NCI-H446 (cell line): ENCODE measurements at regions not wholly inside any gene's neighbourhood (a gene's known extent, or its start where the extent isn't known, plus 50 kb on each side); places are given as distances from the start of the nearest gene placed in this dataset.

Experiments used
- DNase-seq, 2 experiments: peaks; one replicate each; lab custom pipeline; 2025; lab: John Stamatoyannopoulos, UW

DNA sequence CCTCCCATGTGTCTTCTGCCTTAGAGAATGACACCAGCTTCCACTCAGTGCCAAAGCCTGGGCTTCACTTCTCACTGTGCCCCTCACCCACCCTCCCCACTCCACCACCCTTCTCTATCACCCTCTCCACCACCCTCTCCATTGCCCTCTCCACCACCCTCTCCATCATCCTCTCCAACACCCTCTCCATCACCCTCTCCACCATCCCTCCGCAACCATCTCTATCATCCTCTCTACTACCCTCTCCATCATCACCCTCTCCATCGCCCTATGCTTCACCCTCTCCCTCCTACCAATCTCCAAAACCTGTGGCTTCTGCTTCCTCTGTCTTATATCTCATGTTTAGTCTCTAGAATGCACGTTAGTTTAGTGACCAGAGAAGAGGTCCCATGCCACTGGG, 91.0 kb upstream of the TMEM72 start:
- DNase-seq, result no peak

DNA sequence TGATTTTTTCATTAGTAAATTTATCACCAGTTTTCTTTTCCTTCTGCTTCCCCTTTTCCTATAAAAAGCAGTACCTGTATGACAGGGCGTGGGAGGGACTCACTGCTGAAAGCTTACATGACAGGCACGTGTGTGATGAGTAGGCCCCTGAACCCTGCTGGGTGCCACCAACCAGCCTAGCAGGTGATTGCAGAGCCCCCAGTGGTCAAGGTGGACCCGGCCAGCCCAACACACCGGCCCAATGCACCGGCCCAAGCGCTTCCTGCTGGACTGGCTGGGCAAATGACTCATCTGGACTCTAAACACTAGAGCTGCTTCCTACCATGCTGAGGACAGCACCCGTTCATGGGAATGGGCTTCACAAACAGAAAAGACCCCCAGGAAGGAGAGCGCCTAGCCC, 89.8 kb upstream of the TMEM72 start:
- DNase-seq, result no peak

DNA sequence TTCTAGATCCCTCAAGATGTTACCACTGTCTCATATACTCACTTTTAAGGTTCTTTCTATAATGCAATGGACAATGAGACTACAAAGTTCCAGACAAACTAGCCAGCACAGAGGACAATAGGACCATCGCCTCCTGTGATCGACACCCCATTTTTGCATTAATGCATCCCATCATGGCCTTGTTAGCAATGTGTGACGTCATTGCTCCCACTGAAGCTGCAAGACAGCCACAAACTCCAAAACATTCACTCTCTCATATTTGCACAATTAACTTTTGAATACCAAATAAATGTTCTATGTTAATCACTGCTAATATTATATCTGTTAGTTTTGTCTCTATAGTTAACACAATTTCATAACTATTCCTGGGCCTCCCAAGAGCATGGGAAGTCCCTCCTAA, 88.8 kb upstream of the TMEM72 start:
- no peak for DNase-seq

DNA sequence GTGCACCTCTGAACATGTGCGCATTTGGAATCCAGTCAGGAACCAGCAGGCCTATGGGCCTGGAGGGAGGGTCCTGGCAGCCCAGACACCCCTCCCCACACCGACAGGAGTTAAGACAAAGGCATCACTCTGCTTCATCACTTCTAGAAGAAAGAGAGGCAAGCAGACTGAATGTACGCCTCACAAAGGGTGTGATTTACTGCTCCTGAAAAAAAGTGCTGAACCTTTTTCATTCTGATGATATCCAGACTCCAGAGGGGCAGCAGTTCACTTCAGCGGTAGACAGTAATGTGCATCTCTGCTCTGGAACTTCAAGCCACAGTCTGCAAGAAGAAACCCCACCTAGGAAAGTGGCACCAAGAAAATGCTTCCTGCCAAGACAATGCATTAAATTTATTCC, 88.2 kb upstream of the TMEM72 start:
- DNase-seq, result no peak

DNA sequence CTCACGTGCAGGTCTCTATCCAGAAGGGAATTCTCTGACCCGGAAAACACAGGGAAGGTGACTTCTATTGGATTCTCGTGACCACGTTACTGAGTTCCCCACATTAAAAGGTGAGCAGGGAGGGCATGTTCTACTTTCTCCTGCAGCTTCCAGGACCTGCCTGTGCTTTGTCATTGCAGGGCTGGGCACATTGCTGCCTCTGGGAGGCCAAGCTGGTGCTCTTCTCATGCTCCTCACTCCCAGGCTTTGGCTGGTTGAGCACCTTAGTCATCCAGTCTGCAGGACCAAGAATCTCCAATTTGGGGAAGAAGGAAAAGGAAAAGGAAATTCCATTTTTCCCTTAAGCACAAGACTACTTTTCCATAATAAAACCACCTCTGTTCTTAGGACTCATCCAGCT, 86.5 kb upstream of the TMEM72 start:
- no peak for DNase-seq

DNA sequence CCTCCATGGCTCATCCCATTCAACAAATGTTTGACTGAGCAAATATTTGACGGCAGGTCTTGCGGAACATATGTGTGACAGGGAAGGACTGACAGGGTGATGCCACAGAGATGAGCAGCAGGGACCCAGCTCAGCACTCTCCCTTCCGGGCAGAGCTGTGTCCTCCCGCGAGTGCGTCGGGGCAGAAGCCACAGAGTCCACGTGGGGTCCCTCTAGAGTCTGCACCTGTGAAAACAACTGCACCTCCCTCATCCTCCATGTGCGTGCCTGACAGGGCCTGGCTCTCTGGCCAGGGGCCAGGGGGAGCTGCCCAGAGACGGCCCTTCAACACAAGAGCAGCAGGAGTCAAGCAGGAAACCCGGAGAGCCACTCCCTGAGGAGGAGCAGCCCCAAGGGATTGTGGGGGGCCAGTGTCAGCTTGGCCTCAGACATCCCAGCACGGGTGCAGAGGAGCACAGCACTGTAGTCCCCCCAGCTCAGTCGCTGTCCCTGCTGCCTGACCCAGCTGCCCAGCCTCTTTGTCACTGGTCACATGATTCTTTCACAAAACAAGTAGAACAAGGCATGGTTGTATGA, 83.6 kb upstream of the TMEM72 start:
- no peak for DNase-seq

DNA sequence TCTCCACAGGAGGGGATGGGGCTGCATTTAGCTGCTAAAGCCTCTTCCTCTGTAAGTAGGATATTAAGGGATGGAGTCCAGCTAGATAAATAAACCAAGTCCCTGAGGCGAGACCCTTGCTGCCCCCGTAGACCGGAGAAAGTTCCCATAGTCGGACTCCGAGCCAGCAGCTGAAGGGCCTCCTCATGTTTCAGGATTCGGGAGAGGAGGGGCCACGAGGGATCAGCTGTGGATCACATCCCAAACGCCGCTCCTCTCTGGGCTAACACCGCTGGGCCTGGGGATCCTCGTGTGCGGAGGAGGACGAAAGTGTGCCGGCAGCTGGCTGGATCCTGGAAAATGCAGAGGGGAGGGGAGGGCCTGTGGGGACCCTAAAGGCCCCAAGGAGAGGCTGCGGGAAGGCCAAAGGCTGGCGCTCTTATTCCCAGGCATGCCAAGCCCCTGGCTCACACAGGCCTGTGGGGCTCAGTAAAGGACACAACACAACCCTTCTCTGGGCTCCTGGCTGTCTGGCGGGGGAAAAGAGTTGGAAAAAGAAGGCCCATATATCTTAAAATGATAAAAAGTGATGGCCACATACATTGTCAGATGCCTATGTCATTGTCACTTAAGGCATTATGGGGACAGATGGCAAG, 82.5 kb upstream of the TMEM72 start:
- no peak for DNase-seq

DNA sequence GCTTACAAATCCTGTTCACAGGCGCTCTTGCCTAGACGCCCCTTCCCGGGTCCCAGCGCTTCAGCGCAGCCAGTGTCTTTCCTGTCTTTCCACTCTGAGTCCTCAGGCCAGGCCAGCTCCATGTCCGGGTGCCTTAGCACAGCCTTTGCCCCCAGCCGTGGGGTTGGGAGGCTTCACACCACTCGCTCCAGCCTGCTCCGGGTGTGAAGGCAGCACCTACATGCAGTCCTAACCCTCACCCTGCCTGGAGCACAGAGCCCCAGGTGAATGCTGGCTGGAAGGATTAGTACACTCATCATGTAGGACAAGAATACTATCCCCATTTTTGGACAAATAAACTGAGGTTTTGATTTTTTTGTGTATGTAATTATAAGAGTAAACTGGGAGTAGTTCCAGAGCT, 81.7 kb upstream of the TMEM72 start:
- DNase-seq, result no peak

DNA sequence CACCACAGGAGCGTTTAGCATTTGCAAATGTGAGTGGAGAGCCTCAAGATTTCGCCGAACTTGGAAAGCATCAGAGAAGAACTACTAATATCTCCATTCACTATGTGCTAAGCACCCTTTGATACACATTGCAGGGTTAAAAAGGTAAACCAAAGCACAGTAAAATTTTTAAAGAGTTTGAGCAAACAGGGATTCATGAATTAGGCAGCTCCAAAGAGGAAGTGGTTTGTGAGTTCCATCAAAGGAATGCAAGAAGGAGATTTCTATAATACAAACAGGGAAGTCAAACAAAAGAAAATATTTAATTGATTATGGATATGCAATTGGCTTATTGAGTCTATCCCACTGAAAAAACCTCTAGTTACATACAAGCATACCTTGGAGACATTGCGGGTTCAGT, 81.1 kb upstream of the TMEM72 start:
- DNase-seq, result no peak

DNA sequence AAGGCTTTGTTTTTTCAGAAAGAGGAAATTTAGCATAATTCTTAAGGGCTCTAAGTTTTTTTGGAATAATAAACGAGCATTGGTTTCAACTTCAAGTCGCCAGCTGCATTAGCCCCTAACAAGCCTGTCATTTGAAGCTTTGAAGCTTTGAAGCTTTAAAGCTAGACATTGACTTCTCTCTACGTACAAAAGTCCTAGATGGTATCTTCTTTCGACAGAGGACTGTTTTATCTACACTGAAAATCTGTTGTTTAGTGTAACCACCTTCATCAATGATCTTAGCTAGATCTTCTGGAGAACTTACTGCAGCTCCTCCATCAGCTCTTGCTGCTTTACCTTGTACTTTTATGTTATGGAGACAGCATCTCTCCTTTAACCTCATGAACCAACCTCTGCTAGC, 79.6 kb upstream of the TMEM72 start:
- DNase-seq, result no peak

DNA sequence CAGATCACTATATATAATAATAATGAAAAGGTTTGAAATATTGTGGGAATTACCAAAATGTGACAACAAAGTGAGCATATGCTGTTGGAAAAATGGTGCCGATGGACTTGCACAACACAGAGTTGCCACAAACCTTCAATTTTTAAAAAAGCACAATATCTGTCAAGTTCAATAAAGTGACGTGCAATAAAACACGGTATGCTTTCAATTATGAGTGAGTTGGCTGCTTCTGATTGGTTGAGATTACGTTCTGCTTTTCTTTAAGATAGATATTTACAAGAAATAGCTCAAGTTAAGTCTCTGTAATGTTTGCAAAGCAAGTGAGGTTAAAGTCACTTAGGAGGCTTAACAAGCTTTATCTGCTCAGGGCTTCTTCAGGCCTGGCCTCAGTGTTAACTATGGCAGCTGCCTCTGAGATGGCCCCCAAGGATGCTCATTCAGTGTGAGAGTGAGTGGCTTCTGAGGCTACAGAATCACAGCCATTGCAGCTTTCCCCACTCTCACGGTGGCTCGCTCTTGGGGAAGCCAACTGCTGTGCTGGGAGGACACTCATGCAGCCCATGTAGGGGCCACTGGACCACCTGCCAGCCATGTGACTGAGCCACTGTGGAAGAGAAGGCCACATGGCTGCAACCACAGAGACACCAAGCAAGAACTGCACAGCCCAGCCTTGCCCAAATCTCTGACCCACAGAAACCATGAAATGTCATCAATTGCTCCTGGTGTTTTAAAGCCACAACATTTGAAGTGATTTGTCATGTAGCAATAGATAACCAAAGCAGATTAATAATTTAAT, 78.3 kb upstream of the TMEM72 start:
- no peak for DNase-seq

DNA sequence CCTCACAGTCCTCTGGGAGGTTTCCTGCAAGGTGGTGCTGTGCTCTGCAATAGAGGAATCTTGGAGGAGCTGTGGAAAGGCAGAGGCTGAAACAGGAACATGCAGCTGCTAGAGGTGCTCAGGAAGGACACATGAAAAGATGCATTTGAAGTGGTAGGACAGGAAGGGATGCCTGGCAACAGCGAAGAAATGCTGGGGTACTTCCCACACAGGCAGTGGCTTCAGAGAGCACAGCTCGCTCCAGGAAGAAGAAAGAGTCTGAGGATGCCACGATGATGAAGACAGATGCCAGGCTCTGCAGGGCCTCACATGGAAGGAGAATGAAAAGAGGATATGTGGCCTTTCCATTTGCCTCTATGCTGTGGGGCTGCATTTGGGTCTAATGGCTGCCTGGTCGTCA, 77.0 kb upstream of the TMEM72 start:
- DNase-seq, result no peak

DNA sequence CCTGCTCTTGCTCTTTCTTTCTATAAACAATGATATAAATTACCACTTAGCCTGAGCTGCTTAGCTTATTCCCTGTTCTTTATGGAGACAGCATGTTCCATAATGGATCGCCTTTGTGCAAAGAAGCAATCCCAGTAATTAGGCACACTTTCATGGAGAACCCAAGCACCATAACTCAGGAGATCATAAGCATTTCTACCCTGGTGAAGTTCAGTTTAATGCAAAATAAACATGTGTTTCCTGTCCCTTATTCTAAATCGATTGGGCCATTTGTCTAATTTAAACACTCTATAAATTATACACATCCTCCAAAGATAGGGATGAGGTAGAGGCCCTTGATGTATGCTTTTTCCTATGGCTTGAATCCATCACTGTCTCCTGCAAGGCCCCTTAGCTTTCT, 75.8 kb upstream of the TMEM72 start:
- no peak for DNase-seq

DNA sequence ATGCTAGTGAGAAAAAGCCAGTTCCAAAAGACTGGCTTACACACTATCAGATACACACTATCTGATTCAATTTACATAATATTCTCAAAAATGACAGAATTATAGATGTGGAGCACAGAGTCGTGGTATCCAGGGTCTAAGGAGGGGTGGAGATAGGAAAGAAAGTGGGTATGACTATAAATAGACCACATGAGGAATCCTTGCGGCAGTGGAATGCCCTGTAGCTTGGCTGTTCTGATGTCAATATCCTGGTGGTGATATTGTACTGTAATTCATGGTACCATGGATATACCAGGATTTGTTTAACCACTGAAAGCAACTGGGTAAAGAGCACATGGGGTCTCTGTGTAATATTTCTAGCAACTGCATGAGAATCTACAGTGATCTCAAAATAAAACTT, 67.7 kb upstream of the TMEM72 start:
- DNase-seq, result no peak

DNA sequence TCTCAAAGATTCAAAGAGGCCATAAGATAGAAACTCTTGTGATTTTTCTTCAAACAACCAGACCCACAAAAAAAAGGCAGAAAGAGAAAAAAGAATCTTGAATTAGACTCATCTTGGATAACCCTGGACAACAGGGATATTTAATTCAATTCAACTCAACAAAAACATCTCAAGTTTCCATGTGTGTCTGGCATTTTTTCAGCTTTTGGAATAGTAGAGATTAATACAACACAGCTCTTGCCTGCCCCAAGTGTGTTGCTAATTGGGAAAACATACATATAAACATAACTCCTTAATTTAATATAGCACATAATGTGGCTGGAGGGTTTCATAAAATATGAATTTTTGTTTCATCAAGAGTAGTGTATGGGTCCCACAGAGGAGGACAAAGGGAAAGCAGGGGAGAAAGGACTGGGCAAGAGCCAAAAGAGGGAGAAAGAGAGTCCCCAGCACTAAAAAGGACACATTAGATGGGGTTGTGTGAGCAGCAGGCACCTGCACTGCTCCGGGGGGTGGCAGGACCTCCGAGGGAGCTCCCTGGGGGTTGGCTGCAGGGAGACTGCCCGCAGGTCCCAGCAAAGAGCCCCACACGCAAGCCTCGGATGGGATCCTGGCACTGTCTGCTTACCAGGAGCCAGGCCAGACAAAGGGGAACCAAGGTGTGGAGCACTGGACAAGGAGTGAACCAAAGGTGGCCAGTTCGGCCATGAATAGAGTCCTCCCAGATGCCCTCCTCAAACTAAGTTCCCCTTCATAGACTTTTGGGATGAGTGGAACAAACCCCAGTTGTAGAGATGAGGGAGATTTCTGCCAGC, 65.6 kb upstream of the TMEM72 start:
- DNase-seq, result no peak

DNA sequence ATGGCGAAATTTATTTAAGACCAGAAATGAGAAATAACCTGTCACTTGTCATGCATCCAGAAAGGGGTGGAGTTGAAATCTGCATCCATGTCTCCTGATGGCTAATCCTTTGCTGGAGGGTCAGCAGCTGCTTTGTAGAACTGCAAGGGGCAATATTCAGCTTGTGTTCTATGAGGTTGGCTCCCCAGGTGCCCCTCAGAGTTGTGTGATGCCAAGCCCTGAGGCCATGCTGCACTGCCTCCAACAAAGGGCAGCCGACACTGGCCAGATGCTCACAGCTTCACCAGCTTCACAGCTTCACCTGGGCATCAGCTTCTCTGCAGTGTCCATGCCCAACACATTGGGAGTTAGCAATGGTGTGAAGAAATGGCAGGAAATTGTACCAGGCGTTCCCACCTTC, 64.0 kb upstream of the TMEM72 start:
- no peak for DNase-seq

DNA sequence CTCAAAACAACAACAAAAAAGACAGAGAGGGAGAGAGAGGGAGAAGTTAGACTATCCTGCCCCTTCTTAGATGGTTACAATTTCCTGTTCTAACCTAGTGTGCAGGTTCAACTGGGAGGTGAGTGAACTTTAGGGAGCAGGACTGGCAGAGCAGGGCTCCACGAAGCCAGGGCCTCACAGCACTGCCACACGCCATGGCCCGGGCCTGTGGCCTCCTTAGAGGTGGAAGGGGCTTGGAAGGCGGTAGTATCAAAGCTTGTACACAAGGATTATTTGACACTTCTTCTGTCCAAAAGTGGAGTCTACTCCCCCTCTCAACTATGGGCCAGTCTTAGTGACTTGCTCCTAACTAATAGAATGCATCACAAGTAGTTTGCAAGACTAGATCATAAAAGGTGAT, 62.9 kb upstream of the TMEM72 start:
- DNase-seq, result no peak

DNA sequence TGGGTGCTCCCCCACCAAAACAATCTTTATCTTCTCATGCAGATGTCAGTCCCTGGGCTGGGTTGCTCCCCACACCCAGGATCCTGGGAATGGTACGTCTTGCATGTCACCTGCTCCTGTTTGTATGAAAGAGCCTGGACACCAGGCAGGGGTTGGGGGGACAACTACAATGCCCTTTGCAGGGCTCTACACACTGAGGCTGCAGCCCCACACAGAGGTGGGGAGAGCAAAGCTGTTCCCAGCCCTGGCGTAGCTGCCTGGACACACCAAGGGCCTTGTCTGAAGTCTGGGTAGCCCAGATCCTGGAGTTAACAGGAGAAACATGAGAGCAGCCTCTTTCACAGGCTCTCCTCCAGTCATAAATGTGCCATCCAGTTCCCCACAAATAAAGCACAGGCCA, 61.2 kb upstream of the TMEM72 start:
- no peak for DNase-seq

DNA sequence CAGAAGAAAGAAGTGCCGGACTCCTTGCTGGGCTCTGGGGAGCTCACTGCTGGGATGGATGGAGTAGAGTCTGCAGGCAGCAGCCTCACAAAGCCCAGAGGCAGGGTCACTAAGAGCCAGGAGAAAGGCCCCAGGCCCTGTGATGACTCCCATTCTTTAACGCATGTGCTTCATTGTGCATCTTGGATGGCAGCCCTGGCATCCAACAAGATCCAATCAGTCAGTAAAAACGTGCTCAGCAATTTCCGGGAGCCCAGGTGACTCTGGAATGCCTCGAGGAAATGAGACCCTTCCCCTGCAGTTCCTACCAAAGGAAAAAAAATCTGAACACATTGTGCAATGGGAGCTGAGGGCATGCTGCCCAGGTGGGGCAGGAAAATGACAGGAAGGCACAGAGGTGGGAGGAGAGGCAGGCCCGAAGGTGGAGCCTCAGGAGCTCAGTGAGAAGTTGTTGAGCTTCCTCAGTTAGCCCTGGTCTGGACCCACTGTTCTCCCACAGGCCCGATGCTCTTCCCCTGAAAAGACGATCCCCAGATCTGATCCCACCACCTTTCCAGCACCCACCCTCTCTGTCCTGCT, 60.7 kb upstream of the TMEM72 start:
- no peak for DNase-seq

DNA sequence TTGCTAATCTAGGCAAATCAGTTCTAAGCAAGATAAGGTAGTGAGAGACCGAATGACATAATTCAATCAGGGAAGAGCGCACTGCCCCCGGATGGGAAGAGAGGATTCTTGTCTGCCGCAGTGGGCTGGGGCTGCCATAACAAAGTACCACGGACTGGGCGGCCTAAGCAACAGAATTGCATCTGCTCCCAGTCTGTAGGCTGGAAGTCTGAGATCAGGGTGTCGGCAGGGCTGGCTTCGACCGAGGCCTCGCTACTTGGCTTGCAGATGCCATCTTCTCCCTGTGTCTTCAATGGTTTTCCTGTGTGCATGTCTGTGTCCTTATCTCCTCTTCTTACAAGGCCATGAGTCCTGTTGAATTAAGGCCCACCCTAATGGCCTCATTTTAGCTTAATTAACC, 59.7 kb upstream of the TMEM72 start:
- no peak for DNase-seq

DNA sequence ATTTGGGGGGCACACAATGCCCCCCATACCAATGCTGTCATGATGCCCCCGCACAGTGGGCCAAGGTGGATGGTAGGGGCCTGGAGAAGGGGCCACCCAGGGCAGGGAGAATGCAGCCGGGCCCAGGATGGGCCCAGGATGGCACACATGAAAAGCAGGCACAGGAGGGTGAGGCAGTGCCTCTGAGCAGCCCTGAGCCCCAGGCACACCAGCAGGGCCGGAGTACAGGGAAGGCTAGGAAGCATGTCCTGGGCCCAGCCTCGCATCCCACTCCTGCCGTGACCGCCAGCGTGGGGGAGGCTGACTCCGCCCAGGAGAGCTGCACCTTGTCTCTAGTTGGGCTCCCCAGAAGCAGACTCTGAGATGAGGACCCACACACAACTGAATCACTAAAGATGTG, 59.3 kb upstream of the TMEM72 start:
- no peak for DNase-seq

DNA sequence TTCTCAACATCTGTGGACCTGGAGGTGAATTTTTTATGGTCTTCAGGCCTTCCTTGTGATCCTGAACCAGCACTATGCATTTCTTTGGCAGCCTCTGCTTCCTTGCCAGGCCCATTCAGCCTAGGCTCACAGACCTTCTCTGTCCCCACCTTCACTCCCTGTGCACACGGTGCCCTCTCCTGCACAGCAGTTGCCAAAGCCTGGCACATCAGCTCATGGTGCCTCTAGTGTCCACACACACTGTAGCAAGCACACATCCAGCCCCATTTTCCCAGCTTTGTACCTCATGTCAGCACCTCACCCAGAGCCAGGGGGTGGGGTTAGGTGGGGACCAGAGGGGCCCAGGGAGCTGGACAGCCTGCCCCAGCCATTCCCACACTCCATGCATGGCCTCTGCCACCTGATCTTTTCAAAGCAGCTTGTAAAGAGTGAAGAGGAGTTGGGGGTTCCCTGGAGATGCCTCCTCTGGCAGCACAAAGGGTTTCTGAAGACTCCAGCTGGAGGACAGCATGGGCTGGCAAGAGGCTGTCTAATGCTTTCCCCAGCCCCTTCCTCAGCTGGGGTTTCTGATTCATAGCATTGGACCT, 57.9 kb upstream of the TMEM72 start:
- peak in 1 of 2 experiments; percentile 5 for DNase-seq
